Panc1 (cell line): ENCODE measurements at regions not wholly inside any gene's neighbourhood (a gene's known extent, or its start where the extent isn't known, plus 50 kb on each side); places are given as distances from the start of the nearest gene placed in this dataset.

Source experiments
- ATAC-seq: fragments of 200-7000 bp; cut with Tn5 transposase; 2 replicates; pipeline ENCODE4 v1.9.1; 2020; ENCODE audit warnings: mild to moderate bottlenecking, moderate library complexity
- BruUV-seq: library from RNA; stranded (reverse); fragments of 400-500 nt; replicated peaks from 2 replicates; lab custom pipeline; 2021; lab: Mats Ljungman, UMichigan
- CTCF ChIA-PET: fragments of 300-600 bp; sonication (Branson Sonifier 250); formaldehyde crosslinking; loops from one replicate; lab custom pipeline; 2022; ENCODE audit warnings: antibody characterized with exemption; lab: Charles Lee
- POLR2A ChIA-PET: fragments of 300-600 bp; sonication (Branson Sonifier 250); formaldehyde crosslinking; loops from one replicate; lab custom pipeline; 2022; ENCODE audit warnings: antibody characterized with exemption; lab: Charles Lee
- DNase-seq: peaks from one replicate; pipeline ENCODE4 v3.0.0-alpha.2; 2010; ENCODE audit warnings: low read depth, low spot score
- H3K27ac ChIP-seq: 2 replicates; pipeline ENCODE4 v1.5.1; 2011; ENCODE audit warnings: mild to moderate bottlenecking, low read length, inconsistent platforms
- H3K27me3 ChIP-seq: fragments of 200-500 bp; sonication (Bioruptor generic); 2 replicates; pipeline ENCODE4 v1.6.0; 2014; ENCODE audit warnings: low read length, inconsistent platforms; ENCODE audit not compliant: control insufficient read depth, insufficient read depth
- H3K36me3 ChIP-seq: fragments of 200-500 bp; sonication (Bioruptor generic); 2 replicates; pipeline ENCODE4 v1.5.1; 2014; ENCODE audit warnings: inconsistent platforms, mild to moderate bottlenecking, low read length, moderate library complexity; ENCODE audit not compliant: control insufficient read depth, insufficient read depth
- H3K4me1 ChIP-seq: 2 replicates; pipeline ENCODE4 v1.5.1; 2011; ENCODE audit warnings: inconsistent platforms, mild to moderate bottlenecking, low read length, moderate library complexity; ENCODE audit not compliant: control insufficient read depth, insufficient read depth
- H3K4me3 ChIP-seq, 2 experiments: 2 replicates each; pipeline ENCODE4 v1.5.1; 2011 to 2012; ENCODE audit warnings: low read depth in 2 of 2, low read length in 2 of 2, mild to moderate bottlenecking in 2 of 2, inconsistent platforms in 1 of 2, moderate library complexity in 1 of 2
- H3K9me3 ChIP-seq: fragments of 200-500 bp; sonication (Bioruptor generic); 2 replicates; pipeline ENCODE4 v1.5.1; 2014; ENCODE audit warnings: low read depth, mild to moderate bottlenecking, inconsistent platforms, low read length, moderate library complexity; ENCODE audit not compliant: control insufficient read depth, insufficient read depth
- CTCF ChIP-seq: fragments of 450-650 bp; IDR thresholded peaks from 2 replicates; pipeline ENCODE4 v1.5.1; 2017; ENCODE audit warnings: mild to moderate bottlenecking
- POLR2AphosphoS5 ChIP-seq: IDR thresholded peaks from 2 replicates; pipeline ENCODE4 v1.6.1; 2012; ENCODE audit warnings: mild to moderate bottlenecking, low read depth, low read length, moderate library complexity
- REST ChIP-seq, 2 experiments: IDR thresholded peaks; 2 replicates each; pipeline ENCODE4 v1.6.1; 2011 to 2012; ENCODE audit warnings: low read depth in 2 of 2, control low read depth in 1 of 2, low read length in 1 of 2, mild to moderate bottlenecking in 1 of 2, moderate library complexity in 1 of 2; ENCODE audit not compliant: insufficient read depth in 1 of 2
- SIN3A ChIP-seq: IDR thresholded peaks from 2 replicates; pipeline ENCODE4 v1.6.1; 2012; ENCODE audit warnings: low read depth, mild to moderate bottlenecking, low read length, moderate library complexity, borderline replicate concordance; ENCODE audit not compliant: insufficient read depth
- TCF7L2 ChIP-seq: IDR thresholded peaks from 2 replicates; pipeline ENCODE4 v1.6.1; 2011; ENCODE audit warnings: mild to moderate bottlenecking, low read depth, low read length, inconsistent platforms
- in situ Hi-C: cut with HindIII; loops from 2 replicates; pipeline ENCODE4 v1.10.0; 2016; ENCODE audit warnings: low sequenced_read_pairs, low pct_unique_long_range_greater_than_20kb
- intact Hi-C: fragments of 100-400 bp; cut with micrococcal nuclease; formaldehyde crosslinking; loops from one replicate; pipeline ENCODE4 v1.10.0; 2022; ENCODE audit not compliant: unreplicated experiment

- DNase-seq (no peak), ATAC-seq (no peak)
- CTCF ChIA-PET: no interaction called here
- H3K9me3 ChIP-seq: no peaks in the 10 kb centered on the region
- no peak for TF ChIP-seq CTCF
- TF ChIP-seq TCF7L2: no peak
- no peak for TF ChIP-seq REST (IDR thresholded peaks at IDR 0.05; ENCODE audit: insufficient read depth in 1 of 2, low read depth in 2 of 2, low read length in 1 of 2)
- TF ChIP-seq SIN3A: no peak
- TF ChIP-seq POLR2AphosphoS5: no peak
- H3K27ac ChIP-seq: no peak overlapping the region; the same call in 1 of the 2 replicates
- BruUV-seq: no TSS peak
- H3K36me3 ChIP-seq: no peaks in the 10 kb centered on the region
- in situ Hi-C loops: no loop called here
- intact Hi-C loops: loop anchor here (10.0 kb wide), 1 partner anchor 367 kb away; no protein-coding TSS in a partner anchor
- peaks cover 9% of the 10 kb centered on the region; the same call in 1 of the 2 replicates for H3K4me1 ChIP-seq
- POLR2A ChIA-PET: no interaction called here
- no peak overlapping the region for H3K4me3 ChIP-seq
- H3K27me3 ChIP-seq: no peaks in the 10 kb centered on the region
Observed at GRCh38 chr1:218698141-218698540, 353.0 kb downstream of the TGFB2 start.

GRCh38 chr1:218699421-218699820 is 354.3 kb downstream of the TGFB2 start:
- DNase-seq: no peak
- BruUV-seq: no TSS peak
- no peak for ATAC-seq
- Histone ChIP-seq H3K4me1 (peaks cover 4% of the 10 kb centered on the region; the same call in 1 of the 2 replicates), H3K4me3 (no peak overlapping the region), H3K27me3 (no peaks in the 10 kb centered on the region), H3K27ac (peak overlapping the region; percentile 55; the same call in 1 of the 2 replicates), H3K9me3 (no peaks in the 10 kb centered on the region; the same call in 1 of the 2 replicates), H3K36me3 (no peaks in the 10 kb centered on the region)
- TF ChIP-seq POLR2AphosphoS5: no peak
- TF ChIP-seq REST (IDR thresholded peaks at IDR 0.05; ENCODE audit: insufficient read depth in 1 of 2, low read depth in 2 of 2, low read length in 1 of 2): no peak
- no peak for TF ChIP-seq CTCF
- TF ChIP-seq TCF7L2: no peak
- intact Hi-C loops: loop anchor here (10.0 kb wide), 1 partner anchor 365 kb away; no protein-coding TSS in a partner anchor
- POLR2A ChIA-PET: interaction anchor here (0.6 kb wide), 1 partner anchor 1110 kb away, joined by 3 read pairs; no protein-coding TSS in a partner anchor
- CTCF ChIA-PET: no interaction called here
- in situ Hi-C loops: no loop called here
